MCF 10A (cell line): ENCODE measurements at regions not wholly inside any gene's neighbourhood (a gene's known extent, or its start where the extent isn't known, plus 50 kb on each side); places are given as distances from the start of the nearest gene placed in this dataset.

Experiments
- BruUV-seq: library from RNA; stranded (reverse); fragments of 400-500 nt; replicated peaks from 2 replicates; lab custom pipeline; 2021; lab: Mats Ljungman, UMichigan
- CTCF ChIA-PET: fragments of 300-600 bp; sonication (Branson Sonifier 250); formaldehyde crosslinking; extraction: SDS; loops from one replicate; lab custom pipeline; 2021; ENCODE audit warnings: antibody characterized with exemption, inconsistent platforms; lab: Yijun Ruan, JAX
- POLR2A ChIA-PET: fragments of 300-600, 350-650 bp; sonication (Branson Sonifier 250); formaldehyde crosslinking; extraction: SDS; loops from one replicate; lab custom pipeline; 2020; ENCODE audit warnings: antibody characterized with exemption, inconsistent platforms; lab: Yijun Ruan, JAX
- DNase-seq: peaks from one replicate; pipeline ENCODE4 v3.0.0-alpha.2; 2018; ENCODE audit not compliant: unreplicated experiment
- H3K27ac Mint-ChIP-seq: one replicate; pipeline ENCODE4 v1.8.0; 2022; ENCODE audit warnings: mild to moderate bottlenecking, low read depth, mixed read lengths; ENCODE audit not compliant: unreplicated experiment
- H3K27me3 Mint-ChIP-seq: one replicate; pipeline ENCODE4 v1.8.0; 2022; ENCODE audit warnings: mixed read lengths; ENCODE audit not compliant: insufficient read depth, unreplicated experiment
- H3K36me3 Mint-ChIP-seq: one replicate; pipeline ENCODE4 v1.8.0; 2022; ENCODE audit warnings: mild to moderate bottlenecking, moderate library complexity, mixed read lengths; ENCODE audit not compliant: insufficient read depth, unreplicated experiment
- H3K4me1 Mint-ChIP-seq: one replicate; pipeline ENCODE4 v1.8.0; 2022; ENCODE audit warnings: mixed read lengths; ENCODE audit not compliant: insufficient read depth, unreplicated experiment
- H3K4me3 Mint-ChIP-seq: one replicate; pipeline ENCODE4 v1.8.0; 2022; ENCODE audit warnings: mild to moderate bottlenecking, moderate library complexity, mixed read lengths; ENCODE audit not compliant: unreplicated experiment
- H3K9me3 Mint-ChIP-seq: one replicate; pipeline ENCODE4 v1.8.0; 2022; ENCODE audit warnings: mixed read lengths; ENCODE audit not compliant: unreplicated experiment
- intact Hi-C: fragments of 100-400 bp; cut with micrococcal nuclease; formaldehyde crosslinking; loops from 2 replicates; pipeline ENCODE4 v1.14.1; 2022
- TF ChIP-seq, protein P1 (sequence below): fragments of 200-600 bp; IDR thresholded peaks from one replicate; pipeline ENCODE4 v1.8.0; 2022; ENCODE audit warnings: antibody characterized with exemption, mild to moderate bottlenecking; ENCODE audit not compliant: unreplicated experiment

DNA sequence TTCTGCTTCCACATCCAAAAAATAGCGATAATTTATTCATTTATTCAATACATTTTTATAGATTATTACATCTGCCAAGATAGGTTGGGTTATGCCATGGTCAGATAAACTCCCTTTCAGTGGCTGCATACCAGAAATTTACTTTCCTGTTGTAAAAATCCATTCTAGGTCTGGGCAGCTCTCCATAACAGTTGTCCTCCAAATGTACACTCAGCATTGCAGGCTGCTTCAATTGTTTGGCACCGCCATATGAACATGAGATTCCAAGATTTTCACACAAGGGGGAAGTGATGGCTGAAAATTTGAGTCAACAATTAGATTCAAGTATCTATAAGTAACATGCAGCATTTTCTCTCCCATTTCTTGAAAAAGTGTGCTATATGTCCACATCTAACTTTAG is 568.7 kb downstream of the ETV1 start:
- H3K9me3 Mint-ChIP-seq = peaks cover 7% of the 10 kb centered on the region
- no peak for DNase-seq
- H3K4me1 Mint-ChIP-seq = no peaks in the 10 kb centered on the region
- TF ChIP-seq, protein P1, sequence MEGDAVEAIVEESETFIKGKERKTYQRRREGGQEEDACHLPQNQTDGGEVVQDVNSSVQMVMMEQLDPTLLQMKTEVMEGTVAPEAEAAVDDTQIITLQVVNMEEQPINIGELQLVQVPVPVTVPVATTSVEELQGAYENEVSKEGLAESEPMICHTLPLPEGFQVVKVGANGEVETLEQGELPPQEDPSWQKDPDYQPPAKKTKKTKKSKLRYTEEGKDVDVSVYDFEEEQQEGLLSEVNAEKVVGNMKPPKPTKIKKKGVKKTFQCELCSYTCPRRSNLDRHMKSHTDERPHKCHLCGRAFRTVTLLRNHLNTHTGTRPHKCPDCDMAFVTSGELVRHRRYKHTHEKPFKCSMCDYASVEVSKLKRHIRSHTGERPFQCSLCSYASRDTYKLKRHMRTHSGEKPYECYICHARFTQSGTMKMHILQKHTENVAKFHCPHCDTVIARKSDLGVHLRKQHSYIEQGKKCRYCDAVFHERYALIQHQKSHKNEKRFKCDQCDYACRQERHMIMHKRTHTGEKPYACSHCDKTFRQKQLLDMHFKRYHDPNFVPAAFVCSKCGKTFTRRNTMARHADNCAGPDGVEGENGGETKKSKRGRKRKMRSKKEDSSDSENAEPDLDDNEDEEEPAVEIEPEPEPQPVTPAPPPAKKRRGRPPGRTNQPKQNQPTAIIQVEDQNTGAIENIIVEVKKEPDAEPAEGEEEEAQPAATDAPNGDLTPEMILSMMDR = no peak
- intact Hi-C loops = no loop called here
- no peak overlapping the region for H3K4me3 Mint-ChIP-seq
- BruUV-seq = no TSS peak
- H3K27ac Mint-ChIP-seq = no peak overlapping the region
- POLR2A ChIA-PET = no interaction called here
- H3K27me3 Mint-ChIP-seq = peaks cover 36% of the 10 kb centered on the region
- no peaks in the 10 kb centered on the region for H3K36me3 Mint-ChIP-seq
- CTCF ChIA-PET = no interaction called here

DNA sequence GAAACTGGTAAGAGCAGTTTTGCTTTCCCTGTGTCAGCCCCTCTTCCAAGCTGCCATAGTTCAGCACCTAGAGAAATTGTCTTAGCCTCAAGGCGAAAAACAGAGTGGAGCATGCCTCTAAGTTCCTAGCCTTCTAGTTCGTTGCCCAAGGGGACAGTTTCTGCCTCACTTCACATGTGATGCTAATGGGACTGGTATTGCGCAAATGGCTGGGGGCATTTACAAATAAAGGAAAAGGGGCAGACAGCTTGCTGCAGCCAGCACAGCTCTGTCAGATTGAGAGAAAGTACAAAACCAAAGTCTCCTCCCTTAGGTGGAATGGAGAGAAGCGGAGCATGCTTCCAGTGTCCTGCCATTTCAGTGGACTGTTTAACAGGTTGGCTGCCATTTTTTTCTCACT is 567.7 kb downstream of the ETV1 start:
- Mint-ChIP-seq H3K27me3 (peaks cover 36% of the 10 kb centered on the region), H3K9me3 (peaks cover 7% of the 10 kb centered on the region), H3K27ac (no peak overlapping the region), H3K4me3 (no peak overlapping the region), H3K36me3 (no peaks in the 10 kb centered on the region), H3K4me1 (no peaks in the 10 kb centered on the region)
- intact Hi-C loops = no loop called here
- ChIA-PET POLR2A (no interaction called here), CTCF (interaction anchor here (0.8 kb wide), 1 partner anchor 10 kb away, joined by 3 read pairs; no protein-coding TSS in a partner anchor)
- TF ChIP-seq, protein P1 = no peak
- DNase-seq = no peak
- no TSS peak for BruUV-seq

DNA sequence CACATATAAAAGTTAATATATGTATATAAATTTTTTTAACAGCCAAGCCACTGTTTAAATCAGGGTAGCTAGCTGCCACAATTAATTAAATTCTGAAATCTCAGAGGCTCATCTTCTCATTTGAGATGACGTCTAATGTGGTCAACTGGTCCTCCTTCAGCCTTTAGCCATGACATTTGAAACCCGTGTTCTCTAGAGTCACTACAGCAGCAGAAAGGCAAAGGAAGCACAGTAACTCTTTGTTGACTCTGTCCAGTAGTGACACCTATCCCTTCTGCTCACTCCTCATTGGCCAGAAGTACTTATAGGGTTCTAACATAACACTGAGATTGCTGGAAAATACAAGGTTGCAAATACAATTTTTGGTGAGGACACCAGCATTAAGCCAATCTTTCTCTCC is 555.5 kb downstream of the ETV1 start:
- POLR2A ChIA-PET = interaction anchor here (0.7 kb wide), 1 partner anchor 1298 kb away, joined by 3 read pairs; no protein-coding TSS in a partner anchor
- no peak for DNase-seq
- TF ChIP-seq, protein P1 = no peak
- H3K36me3 Mint-ChIP-seq = peaks cover 6% of the 10 kb centered on the region
- CTCF ChIA-PET = interaction anchor here (0.6 kb wide), 1 partner anchor 985 kb away, joined by 3 read pairs; no protein-coding TSS in a partner anchor
- BruUV-seq = no TSS peak
- no peak overlapping the region for H3K27ac Mint-ChIP-seq
- intact Hi-C loops = no loop called here
- H3K27me3 Mint-ChIP-seq = peaks cover 30% of the 10 kb centered on the region
- no peak overlapping the region for H3K4me3 Mint-ChIP-seq
- no peaks in the 10 kb centered on the region for H3K9me3 Mint-ChIP-seq
- peaks cover 2% of the 10 kb centered on the region for H3K4me1 Mint-ChIP-seq

DNA sequence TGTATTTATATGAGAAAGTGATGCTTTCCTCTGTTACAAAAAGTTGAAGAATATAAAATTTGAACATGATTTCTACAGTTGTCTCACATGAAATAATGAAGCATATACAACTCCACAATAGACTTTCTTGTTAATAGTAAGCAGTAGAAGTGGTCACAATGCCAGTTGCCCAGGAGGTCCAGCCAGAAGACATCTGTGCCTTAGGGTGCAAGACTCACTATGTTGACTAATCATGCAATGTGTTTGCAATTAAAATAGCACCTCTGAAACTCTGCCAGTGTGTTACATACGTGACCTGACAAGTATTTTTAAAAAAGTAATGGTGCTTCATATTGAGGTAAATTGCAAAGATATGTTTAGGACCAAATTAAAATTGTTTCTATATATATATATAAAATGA is 547.2 kb downstream of the ETV1 start:
- peaks cover 6% of the 10 kb centered on the region for H3K36me3 Mint-ChIP-seq
- H3K27me3 Mint-ChIP-seq = peaks cover 31% of the 10 kb centered on the region
- H3K4me3 Mint-ChIP-seq = no peak overlapping the region
- no peak overlapping the region for H3K27ac Mint-ChIP-seq
- TF ChIP-seq, protein P1 = no peak
- intact Hi-C loops = no loop called here
- BruUV-seq = no TSS peak
- ChIA-PET POLR2A (interaction anchor here (1.0 kb wide), 1 partner anchor 11 kb away, joined by 5 read pairs; no protein-coding TSS in a partner anchor), CTCF (interaction anchor here (0.7 kb wide), 1 partner anchor 1094 kb away, joined by 4 read pairs; no protein-coding TSS in a partner anchor)
- H3K9me3 Mint-ChIP-seq = no peaks in the 10 kb centered on the region
- H3K4me1 Mint-ChIP-seq = no peaks in the 10 kb centered on the region
- DNase-seq = peak; percentile 21
